Upper lobe of left lung (tissue), 6 donors: ENCODE measurements at regions not wholly inside any gene's neighbourhood (a gene's known extent, or its start where the extent isn't known, plus 50 kb on each side); places are given as distances from the start of the nearest gene placed in this dataset.

Experiments
- ATAC-seq, 2 donors: fragments of 200-7000 bp; cut with Tn5 transposase; one replicate each; pipeline ENCODE4 v1.9.1; 2022; ENCODE audit warnings: mild to moderate bottlenecking in 2 of 2, moderate library complexity in 2 of 2; ENCODE audit not compliant: low FRiP score in 2 of 2
- DNase-seq, 2 donors: peaks; one replicate each; pipeline ENCODE4 v3.0.0-alpha.2; 2019 to 2020
- H3K27ac ChIP-seq, 4 donors: fragments of 200-600 bp; sonication (generic); one replicate each; pipeline ENCODE4 v1.5.1; 2016 to 2019
- H3K27me3 ChIP-seq, 4 donors: fragments of 200-600 bp; sonication (generic); one replicate each; pipeline ENCODE4 v1.5.1; 2017 to 2019
- H3K36me3 ChIP-seq, 4 donors: fragments of 200-600 bp; sonication (generic); one replicate each; pipeline ENCODE4 v1.5.1; 2016 to 2019
- H3K4me1 ChIP-seq, 4 donors: fragments of 200-600 bp; sonication (generic); one replicate each; pipeline ENCODE4 v1.5.1; 2018 to 2019
- H3K4me3 ChIP-seq, 4 donors: fragments of 200-600 bp; sonication (generic); one replicate each; pipeline ENCODE4 v1.5.1; 2017 to 2019; ENCODE audit warnings: mild to moderate bottlenecking in 2 of 4, moderate library complexity in 1 of 4
- H3K9me3 ChIP-seq, 4 donors: fragments of 200-600 bp; sonication (generic); one replicate each; pipeline ENCODE4 v1.5.1; 2018 to 2019
- CTCF ChIP-seq, 6 experiments: fragments of 450-650 bp in 4 of 6; fragments of 200-600 bp in 2 of 6; sonication (generic) in 2 of 6; IDR thresholded peaks; one replicate each; pipeline ENCODE4 v1.5.1; 2016 to 2019; ENCODE audit warnings: antibody characterized with exemption in 6 of 6
- EP300 ChIP-seq, 4 donors: sonication (generic); formaldehyde crosslinking; IDR thresholded peaks; one replicate each; pipeline ENCODE4 v1.5.1; 2017; ENCODE audit warnings: antibody characterized with exemption in 4 of 4, control low read depth in 2 of 4
- POLR2A ChIP-seq, 4 donors: fragments of 450-650 bp; IDR thresholded peaks; one replicate each; pipeline ENCODE4 v1.5.1; 2016 to 2017; ENCODE audit warnings: antibody characterized with exemption in 4 of 4, mild to moderate bottlenecking in 2 of 4
- POLR2AphosphoS5 ChIP-seq, 2 donors: sonication (generic); formaldehyde crosslinking; IDR thresholded peaks; one replicate each; pipeline ENCODE4 v1.5.1; 2017; ENCODE audit warnings: antibody characterized with exemption in 2 of 2
- WGBS, 2 donors: methylation state at CpG; one replicate each; pipeline ENCODE4 v1.1.5; 2017 to 2018; 5-methylcytosine and 5-hydroxymethylcytosine counted together
- donor health status: DM: no; HTN: no; CAD: no; lungs with moderate emphysema.
- donor health status: DM: no; HTN: yes; CAD: no; lungs with severe emphysema.

- WGBS, 2 donors, result 33 to 67% methylated on average over 1 to 2 of the region's 2 CpGs
Measured at GRCh38 chrX:147699061-147699460, 212.7 kb upstream of the FMR1 start.

GRCh38 chrX:147710301-147710700 lies 201.4 kb upstream of the FMR1 start:
- no peak overlapping the region for H3K4me3 ChIP-seq
- TF ChIP-seq POLR2AphosphoS5 (IDR thresholded peaks at IDR 0.05), result no peak
- TF ChIP-seq EP300 (IDR thresholded peaks at IDR 0.05), result no peak
- TF ChIP-seq CTCF (IDR thresholded peaks at IDR 0.05), result no peak
- H3K36me3 ChIP-seq, result no peaks in the 10 kb centered on the region
- H3K27ac ChIP-seq, result no peak overlapping the region
- no peak for DNase-seq
- no peak for ATAC-seq
- H3K27me3 ChIP-seq, result peaks cover 0 to 1% (median 0%) of the 10 kb centered on the region in 4 donors
- H3K4me1 ChIP-seq, result no peaks in the 10 kb centered on the region
- 41 to 55% methylated on average over 2 of the region's 2 CpGs for WGBS, 2 donors
- no peaks in the 10 kb centered on the region for H3K9me3 ChIP-seq

More at GRCh38 chrX:147699061-147699460, 212.7 kb upstream of the FMR1 start:
- DNase-seq (no peak), ATAC-seq (no peak)
- Histone ChIP-seq H3K4me3 (no peak overlapping the region), H3K27ac (no peak overlapping the region), H3K27me3 (no peaks in the 10 kb centered on the region), H3K4me1 (no peaks in the 10 kb centered on the region), H3K9me3 (no peaks in the 10 kb centered on the region), H3K36me3 (no peaks in the 10 kb centered on the region)
- TF ChIP-seq POLR2A (IDR thresholded peaks at IDR 0.05) (no peak), POLR2AphosphoS5 (IDR thresholded peaks at IDR 0.05) (no peak), EP300 (IDR thresholded peaks at IDR 0.05) (no peak), CTCF (IDR thresholded peaks at IDR 0.05) (no peak)

- Histone ChIP-seq H3K27me3 (no peaks in the 10 kb centered on the region), H3K4me1 (no peaks in the 10 kb centered on the region), H3K4me3 (no peak overlapping the region), H3K36me3 (no peaks in the 10 kb centered on the region), H3K9me3 (no peaks in the 10 kb centered on the region), H3K27ac (no peak overlapping the region)
- ATAC-seq (no peak), DNase-seq (no peak)
- WGBS, 2 donors, result 83 to 94% methylated on average over 2 of the region's 2 CpGs
- no peak for TF ChIP-seq EP300 (IDR thresholded peaks at IDR 0.05)
- no peak for TF ChIP-seq CTCF (IDR thresholded peaks at IDR 0.05)
- TF ChIP-seq POLR2A (IDR thresholded peaks at IDR 0.05), result no peak
Measured at GRCh38 chrX:147733369-147733768, 178.3 kb upstream of the FMR1 start.

GRCh38 chrX:147735364-147735763 lies 176.4 kb upstream of the FMR1 start:
- DNase-seq (no peak), ATAC-seq (no peak)
- H3K27ac ChIP-seq, result no peak overlapping the region
- H3K9me3 ChIP-seq, result no peaks in the 10 kb centered on the region
- H3K27me3 ChIP-seq, result no peaks in the 10 kb centered on the region
- TF ChIP-seq POLR2A (IDR thresholded peaks at IDR 0.05) (no peak), CTCF (IDR thresholded peaks at IDR 0.05) (no peak), POLR2AphosphoS5 (IDR thresholded peaks at IDR 0.05) (no peak), EP300 (IDR thresholded peaks at IDR 0.05) (no peak)
- H3K4me3 ChIP-seq, result no peak overlapping the region
- H3K36me3 ChIP-seq, result no peaks in the 10 kb centered on the region
- H3K4me1 ChIP-seq, result no peaks in the 10 kb centered on the region

- TF ChIP-seq EP300 (IDR thresholded peaks at IDR 0.05), result no peak
- no peak for TF ChIP-seq POLR2AphosphoS5 (IDR thresholded peaks at IDR 0.05)
- TF ChIP-seq CTCF (IDR thresholded peaks at IDR 0.05), result no peak
- no peak for TF ChIP-seq POLR2A (IDR thresholded peaks at IDR 0.05)
- no peak for ATAC-seq
- DNase-seq, result no peak
- 48 to 54% methylated on average over 5 of the region's 5 CpGs for WGBS, 2 donors
- H3K36me3 ChIP-seq, result no peaks in the 10 kb centered on the region
- no peak overlapping the region for H3K4me3 ChIP-seq
- H3K27me3 ChIP-seq, result no peaks in the 10 kb centered on the region
- H3K4me1 ChIP-seq, result no peaks in the 10 kb centered on the region
- no peaks in the 10 kb centered on the region for H3K9me3 ChIP-seq
- H3K27ac ChIP-seq, result no peak overlapping the region
Measured at GRCh38 chrX:147736045-147736444, 175.7 kb upstream of the FMR1 start.
